Mesenchymal stem cell (in vitro differentiated cells and primary cell): ENCODE measurements at regions not wholly inside any gene's neighbourhood (a gene's known extent, or its start where the extent isn't known, plus 50 kb on each side); places are given as distances from the start of the nearest gene placed in this dataset.
A peak's percentile ranks its signal among the peaks of the same experiment; 100 is the strongest.

ENCODE experiments used
- DNase-seq: peaks from one replicate; pipeline ENCODE4 v3.0.0-alpha.2; 2013
- H2AFZ ChIP-seq: one replicate; pipeline ENCODE4 v1.6.1; 2013; ENCODE audit warnings: low read depth, mild to moderate bottlenecking, control low read depth, inconsistent platforms, low read length, moderate library complexity
- H2AK5ac ChIP-seq: 2 replicates; pipeline ENCODE4 v1.6.1; 2013; ENCODE audit warnings: low read length, moderate library complexity, mild to moderate bottlenecking, inconsistent platforms; ENCODE audit not compliant: severe bottlenecking
- H2BK120ac ChIP-seq: one replicate; pipeline ENCODE4 v1.6.1; 2013; ENCODE audit warnings: low read depth, mild to moderate bottlenecking, inconsistent platforms, low read length, moderate library complexity
- H2BK12ac ChIP-seq, 2 experiments: one replicate each; pipeline ENCODE4 v1.6.1; 2013; ENCODE audit warnings: inconsistent platforms in 2 of 2, low read length in 2 of 2, mild to moderate bottlenecking in 2 of 2, moderate library complexity in 2 of 2, control low read depth in 1 of 2
- H2BK15ac ChIP-seq: one replicate; pipeline ENCODE4 v1.6.1; 2013; ENCODE audit warnings: mild to moderate bottlenecking, low read depth, inconsistent platforms; ENCODE audit not compliant: poor library complexity, severe bottlenecking
- H2BK5ac ChIP-seq: 2 replicates; pipeline ENCODE4 v1.6.1; 2013; ENCODE audit warnings: low read depth, mild to moderate bottlenecking, low read length, control low read depth, inconsistent platforms; ENCODE audit not compliant: poor library complexity, severe bottlenecking
- H3K14ac ChIP-seq, 2 experiments: one replicate each; pipeline ENCODE4 v1.6.1; 2013; ENCODE audit warnings: inconsistent platforms in 2 of 2, low read length in 2 of 2, control low read depth in 1 of 2, mild to moderate bottlenecking in 1 of 2, moderate library complexity in 1 of 2
- H3K18ac ChIP-seq, 2 experiments: one replicate each; pipeline ENCODE4 v1.6.1; 2013; ENCODE audit warnings: inconsistent platforms in 2 of 2, low read length in 2 of 2, control low read depth in 1 of 2, low read depth in 1 of 2, mild to moderate bottlenecking in 1 of 2
- H3K23ac ChIP-seq, 2 experiments: one replicate each; pipeline ENCODE4 v1.6.1; 2013; ENCODE audit warnings: inconsistent platforms in 2 of 2, low read length in 2 of 2, mild to moderate bottlenecking in 2 of 2, moderate library complexity in 2 of 2, control low read depth in 1 of 2
- H3K27ac ChIP-seq: 2 replicates; pipeline ENCODE4 v1.5.1; 2013; ENCODE audit warnings: mild to moderate bottlenecking, moderate library complexity, low read length, control low read depth, inconsistent platforms; ENCODE audit not compliant: poor library complexity, severe bottlenecking
- H3K27me3 ChIP-seq, 2 experiments: 2 replicates each; pipeline versions ENCODE4 v1.6.1 to v1.7.0; 2013; ENCODE audit warnings: low read length in 2 of 2, mild to moderate bottlenecking in 2 of 2, moderate library complexity in 2 of 2, control low read depth in 1 of 2, inconsistent platforms in 1 of 2; ENCODE audit not compliant: control insufficient read depth in 1 of 2, insufficient read depth in 1 of 2
- H3K36me3 ChIP-seq, 2 experiments: 2 replicates each; pipeline versions ENCODE4 v1.6.1 to v1.7.0; 2013; ENCODE audit warnings: low read length in 2 of 2, control low read depth in 1 of 2, inconsistent platforms in 1 of 2, low read depth in 1 of 2, mild to moderate bottlenecking in 1 of 2; ENCODE audit not compliant: insufficient read depth in 2 of 2, control insufficient read depth in 1 of 2
- H3K4ac ChIP-seq, 2 experiments: one replicate each; pipeline ENCODE4 v1.6.1; 2013; ENCODE audit warnings: inconsistent platforms in 2 of 2, low read length in 2 of 2, mild to moderate bottlenecking in 2 of 2, moderate library complexity in 2 of 2, control low read depth in 1 of 2, low read depth in 1 of 2
- H3K4me1 ChIP-seq: 2 replicates; pipeline ENCODE4 v1.6.1; 2013; ENCODE audit warnings: low read depth, low read length, control low read depth; ENCODE audit not compliant: control insufficient read depth, insufficient read depth
- H3K4me2 ChIP-seq: 2 replicates; pipeline ENCODE4 v1.6.1; 2013; ENCODE audit warnings: low read length, mild to moderate bottlenecking, inconsistent platforms; ENCODE audit not compliant: poor library complexity, severe bottlenecking
- H3K4me3 ChIP-seq, 2 experiments: 2 replicates each; pipeline versions ENCODE4 v1.5.1 to v1.7.0; 2013; ENCODE audit warnings: low read length in 2 of 2, mild to moderate bottlenecking in 2 of 2, control low read depth in 1 of 2, low read depth in 1 of 2; ENCODE audit not compliant: insufficient read depth in 1 of 2
- H3K79me1 ChIP-seq: replicated peaks from 2 replicates; pipeline ENCODE4 v1.6.1; 2013; ENCODE audit warnings: mild to moderate bottlenecking, control low read depth, low read length, inconsistent platforms; ENCODE audit not compliant: poor library complexity, severe bottlenecking
- H3K9ac ChIP-seq: 2 replicates; pipeline ENCODE4 v1.7.0; 2013; ENCODE audit warnings: mild to moderate bottlenecking, low read length, moderate library complexity
- H3K9me3 ChIP-seq: 2 replicates; pipeline ENCODE4 v1.7.0; 2013; ENCODE audit warnings: mild to moderate bottlenecking, low read length; ENCODE audit not compliant: control insufficient read depth
- H4K8ac ChIP-seq: one replicate; pipeline ENCODE4 v1.6.1; 2013; ENCODE audit warnings: inconsistent platforms, mild to moderate bottlenecking, low read length, moderate library complexity
- H4K91ac ChIP-seq: one replicate; pipeline ENCODE4 v1.6.1; 2013; ENCODE audit warnings: mild to moderate bottlenecking, low read length, inconsistent platforms
- WGBS: methylation state at CpG from one replicate; pipeline ENCODE4 v1.1.7; 2013; ENCODE audit warnings: mixed read lengths; 5-methylcytosine and 5-hydroxymethylcytosine counted together

- no peak overlapping the region for H3K18ac ChIP-seq
- H2BK12ac ChIP-seq, result no peak overlapping the region
- H3K4me2 ChIP-seq, result no peak overlapping the region
- H4K91ac ChIP-seq, result no peak overlapping the region
- no peak overlapping the region for H3K4ac ChIP-seq
- no peaks in the 10 kb centered on the region for H3K79me1 ChIP-seq
- H3K4me3 ChIP-seq, result no peak overlapping the region
- H3K4me1 ChIP-seq, result no peaks in the 10 kb centered on the region
- no peak overlapping the region for H2BK5ac ChIP-seq
- H3K9me3 ChIP-seq, result peaks cover 27% of the 10 kb centered on the region
- WGBS, result 84% methylated on average over 5 of the region's 5 CpGs
- no peak overlapping the region for H2BK120ac ChIP-seq
- H3K27ac ChIP-seq, result no peak overlapping the region
- H2AFZ ChIP-seq, result no peak overlapping the region
- no peak overlapping the region for H3K14ac ChIP-seq
- no peak for DNase-seq
- H3K36me3 ChIP-seq, result no peaks in the 10 kb centered on the region
- H2AK5ac ChIP-seq, result no peak overlapping the region
- no peak overlapping the region for H2BK15ac ChIP-seq
- H4K8ac ChIP-seq, result no peak overlapping the region
- no peak overlapping the region for H3K23ac ChIP-seq
- H3K27me3 ChIP-seq, result peaks cover 3 to 29% of the 10 kb centered on the region in 2 experiments
- no peak overlapping the region for H3K9ac ChIP-seq
Observed at GRCh38 chr17:5812590-5812989, 228.3 kb upstream of the NLRP1 start.

GRCh38 chr17:5813357-5813756 lies 229.0 kb upstream of the NLRP1 start:
- 100% methylated on average over 1 of the region's 2 CpGs for WGBS
- H3K23ac ChIP-seq, result no peak overlapping the region

GRCh38 chr17:5815396-5815795 lies 231.1 kb upstream of the NLRP1 start:
- H3K36me3 ChIP-seq, result no peaks in the 10 kb centered on the region
- H2AFZ ChIP-seq, result no peak overlapping the region
- H4K8ac ChIP-seq, result no peak overlapping the region
- no peak overlapping the region for H3K4me2 ChIP-seq
- peak overlapping the region in 1 of 2 experiments; percentile 94 for H2BK12ac ChIP-seq
- H3K27ac ChIP-seq, result no peak overlapping the region
- no peak overlapping the region for H2BK15ac ChIP-seq
- no peak overlapping the region for H4K91ac ChIP-seq
- peak overlapping the region in 1 of 2 experiments; percentile 79 for H3K18ac ChIP-seq
- H2AK5ac ChIP-seq, result no peak overlapping the region
- peaks cover 3% of the 10 kb centered on the region for H3K9me3 ChIP-seq
- no peak overlapping the region for H2BK120ac ChIP-seq
- no peak overlapping the region for H3K23ac ChIP-seq
- peaks cover 0 to 41% of the 10 kb centered on the region in 2 experiments for H3K27me3 ChIP-seq
- peak overlapping the region in 1 of 2 experiments; percentile 33 for H3K4ac ChIP-seq
- H3K14ac ChIP-seq, result peak overlapping the region in 1 of 2 experiments; percentile 81
- H3K4me3 ChIP-seq, result no peak overlapping the region
- H3K4me1 ChIP-seq, result peaks cover 2% of the 10 kb centered on the region
- 88% methylated on average over 5 of the region's 5 CpGs for WGBS
- no peak for DNase-seq
- no peaks in the 10 kb centered on the region for H3K79me1 ChIP-seq
- no peak overlapping the region for H3K9ac ChIP-seq
- no peak overlapping the region for H2BK5ac ChIP-seq

More at GRCh38 chr17:5813357-5813756, 229.0 kb upstream of the NLRP1 start:
- DNase-seq, result no peak
- no peak overlapping the region for H3K4me2 ChIP-seq
- H2BK15ac ChIP-seq, result no peak overlapping the region
- no peaks in the 10 kb centered on the region for H3K79me1 ChIP-seq
- H2BK120ac ChIP-seq, result no peak overlapping the region
- no peak overlapping the region for H3K18ac ChIP-seq
- no peak overlapping the region for H2AK5ac ChIP-seq
- H3K27ac ChIP-seq, result no peak overlapping the region
- H3K27me3 ChIP-seq, result peaks cover 0 to 37% of the 10 kb centered on the region in 2 experiments
- no peaks in the 10 kb centered on the region for H3K36me3 ChIP-seq
- H4K91ac ChIP-seq, result no peak overlapping the region
- H2BK12ac ChIP-seq, result no peak overlapping the region
- H3K4me3 ChIP-seq, result no peak overlapping the region
- no peak overlapping the region for H4K8ac ChIP-seq
- no peaks in the 10 kb centered on the region for H3K4me1 ChIP-seq
- no peak overlapping the region for H2BK5ac ChIP-seq
- H3K14ac ChIP-seq, result no peak overlapping the region
- H3K9me3 ChIP-seq, result peaks cover 23% of the 10 kb centered on the region
- no peak overlapping the region for H3K9ac ChIP-seq
- no peak overlapping the region for H2AFZ ChIP-seq
- no peak overlapping the region for H3K4ac ChIP-seq

GRCh38 chr17:5816491-5817070 lies 232.3 kb upstream of the NLRP1 start:
- Histone ChIP-seq H3K27me3 (peaks cover 0 to 41% of the 10 kb centered on the region in 2 experiments), H3K4me3 (no peak overlapping the region), H3K36me3 (no peaks in the 10 kb centered on the region), H3K79me1 (no peaks in the 10 kb centered on the region), H3K9me3 (no peaks in the 10 kb centered on the region), H3K14ac (no peak overlapping the region), H2BK5ac (no peak overlapping the region), H3K27ac (no peak overlapping the region), H3K4ac (peak overlapping the region in 1 of 2 experiments; percentile 60), H3K23ac (no peak overlapping the region), H2AK5ac (no peak overlapping the region), H4K91ac (peak overlapping the region; percentile 46), H2BK15ac (peak overlapping the region; percentile 70), H2BK120ac (peak overlapping the region; percentile 73), H4K8ac (no peak overlapping the region), H2BK12ac (peak overlapping the region in 1 of 2 experiments; percentile 25), H2AFZ (no peak overlapping the region), H3K4me1 (peaks cover 6% of the 10 kb centered on the region), H3K9ac (no peak overlapping the region), H3K18ac (peak overlapping the region; percentile 37 to 67), H3K4me2 (no peak overlapping the region)
- DNase-seq, result no peak
- 42% methylated on average over 7 of the region's 8 CpGs for WGBS
